ENCODE measurements at regions not wholly inside any gene's neighbourhood (a gene's known extent, or its start where the extent isn't known, plus 50 kb on each side); places are given as distances from the start of the nearest gene placed in this dataset.

DNA sequence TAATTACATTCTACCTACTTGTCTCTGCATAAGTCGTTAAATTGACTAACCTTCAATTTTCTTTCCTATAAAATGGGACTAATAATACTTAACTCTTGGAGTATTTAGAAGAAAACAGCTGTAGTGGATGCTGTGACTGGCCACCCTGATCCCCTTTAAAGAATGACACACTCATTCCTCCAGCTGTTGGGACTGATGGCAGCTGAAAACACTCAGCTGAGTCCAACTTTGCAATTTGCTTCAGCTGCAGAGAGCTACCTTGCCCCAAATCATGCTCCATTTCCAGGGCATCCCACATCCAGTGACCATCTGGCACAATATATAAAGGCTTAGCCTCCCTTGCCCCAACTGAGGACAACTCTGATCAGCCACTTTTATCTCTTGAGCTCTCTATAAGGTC is 89.1 kb downstream of the MID1IP1 start:
- H3K9ac ChIP-seq (ENCODE audit: low read length) = no peak overlapping the region
- H3K79me2 ChIP-seq (replicated peaks; ENCODE audit: insufficient read depth, low read length) = no peaks in the 10 kb centered on the region
- no peaks in the 10 kb centered on the region for H3F3A ChIP-seq (ENCODE audit: insufficient read depth, low read length, poor library complexity, severe bottlenecking)
- no peaks in the 10 kb centered on the region for H3K27me3 ChIP-seq (ENCODE audit: insufficient read depth, low read depth, low read length)
- no peaks in the 10 kb centered on the region for H3K9me2 ChIP-seq (ENCODE audit: insufficient read depth, low read length)
- no peaks in the 10 kb centered on the region for H4K20me1 ChIP-seq (ENCODE audit: insufficient read depth)
- H3K4me3 ChIP-seq (ENCODE audit: low read length) = no peak overlapping the region
- H2AFZ ChIP-seq (ENCODE audit: low read depth, low read length) = no peak overlapping the region
- no peak overlapping the region for H3K4me2 ChIP-seq (ENCODE audit: low read length)
- TF ChIP-seq, protein P1, sequence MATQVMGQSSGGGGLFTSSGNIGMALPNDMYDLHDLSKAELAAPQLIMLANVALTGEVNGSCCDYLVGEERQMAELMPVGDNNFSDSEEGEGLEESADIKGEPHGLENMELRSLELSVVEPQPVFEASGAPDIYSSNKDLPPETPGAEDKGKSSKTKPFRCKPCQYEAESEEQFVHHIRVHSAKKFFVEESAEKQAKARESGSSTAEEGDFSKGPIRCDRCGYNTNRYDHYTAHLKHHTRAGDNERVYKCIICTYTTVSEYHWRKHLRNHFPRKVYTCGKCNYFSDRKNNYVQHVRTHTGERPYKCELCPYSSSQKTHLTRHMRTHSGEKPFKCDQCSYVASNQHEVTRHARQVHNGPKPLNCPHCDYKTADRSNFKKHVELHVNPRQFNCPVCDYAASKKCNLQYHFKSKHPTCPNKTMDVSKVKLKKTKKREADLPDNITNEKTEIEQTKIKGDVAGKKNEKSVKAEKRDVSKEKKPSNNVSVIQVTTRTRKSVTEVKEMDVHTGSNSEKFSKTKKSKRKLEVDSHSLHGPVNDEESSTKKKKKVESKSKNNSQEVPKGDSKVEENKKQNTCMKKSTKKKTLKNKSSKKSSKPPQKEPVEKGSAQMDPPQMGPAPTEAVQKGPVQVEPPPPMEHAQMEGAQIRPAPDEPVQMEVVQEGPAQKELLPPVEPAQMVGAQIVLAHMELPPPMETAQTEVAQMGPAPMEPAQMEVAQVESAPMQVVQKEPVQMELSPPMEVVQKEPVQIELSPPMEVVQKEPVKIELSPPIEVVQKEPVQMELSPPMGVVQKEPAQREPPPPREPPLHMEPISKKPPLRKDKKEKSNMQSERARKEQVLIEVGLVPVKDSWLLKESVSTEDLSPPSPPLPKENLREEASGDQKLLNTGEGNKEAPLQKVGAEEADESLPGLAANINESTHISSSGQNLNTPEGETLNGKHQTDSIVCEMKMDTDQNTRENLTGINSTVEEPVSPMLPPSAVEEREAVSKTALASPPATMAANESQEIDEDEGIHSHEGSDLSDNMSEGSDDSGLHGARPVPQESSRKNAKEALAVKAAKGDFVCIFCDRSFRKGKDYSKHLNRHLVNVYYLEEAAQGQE (IDR thresholded peaks at IDR 0.05; ENCODE audit: borderline replicate concordance) = no peak
- TF ChIP-seq TAF1 (IDR thresholded peaks at IDR 0.05; ENCODE audit: low read depth) (no peak), EZH2 (IDR thresholded peaks at IDR 0.05; ENCODE audit: borderline replicate concordance, insufficient read depth, low read length, poor library complexity, severe bottlenecking) (no peak), SMC3 (conservative IDR thresholded peaks at IDR 0.05; ENCODE audit: poor library complexity) (no peak), POLR2AphosphoS5 (IDR thresholded peaks at IDR 0.05) (no peak), RAD21 (conservative IDR thresholded peaks at IDR 0.05) (no peak), EP300 (conservative IDR thresholded peaks at IDR 0.05; ENCODE audit: poor library complexity, severe bottlenecking) (no peak), MXI1 (conservative IDR thresholded peaks at IDR 0.05; ENCODE audit: poor library complexity, severe bottlenecking) (no peak)
- TF ChIP-seq, protein P2, sequence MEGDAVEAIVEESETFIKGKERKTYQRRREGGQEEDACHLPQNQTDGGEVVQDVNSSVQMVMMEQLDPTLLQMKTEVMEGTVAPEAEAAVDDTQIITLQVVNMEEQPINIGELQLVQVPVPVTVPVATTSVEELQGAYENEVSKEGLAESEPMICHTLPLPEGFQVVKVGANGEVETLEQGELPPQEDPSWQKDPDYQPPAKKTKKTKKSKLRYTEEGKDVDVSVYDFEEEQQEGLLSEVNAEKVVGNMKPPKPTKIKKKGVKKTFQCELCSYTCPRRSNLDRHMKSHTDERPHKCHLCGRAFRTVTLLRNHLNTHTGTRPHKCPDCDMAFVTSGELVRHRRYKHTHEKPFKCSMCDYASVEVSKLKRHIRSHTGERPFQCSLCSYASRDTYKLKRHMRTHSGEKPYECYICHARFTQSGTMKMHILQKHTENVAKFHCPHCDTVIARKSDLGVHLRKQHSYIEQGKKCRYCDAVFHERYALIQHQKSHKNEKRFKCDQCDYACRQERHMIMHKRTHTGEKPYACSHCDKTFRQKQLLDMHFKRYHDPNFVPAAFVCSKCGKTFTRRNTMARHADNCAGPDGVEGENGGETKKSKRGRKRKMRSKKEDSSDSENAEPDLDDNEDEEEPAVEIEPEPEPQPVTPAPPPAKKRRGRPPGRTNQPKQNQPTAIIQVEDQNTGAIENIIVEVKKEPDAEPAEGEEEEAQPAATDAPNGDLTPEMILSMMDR (IDR thresholded peaks at IDR 0.05; ENCODE audit: poor library complexity, severe bottlenecking) = no peak
- no peaks in the 10 kb centered on the region for H3K9me3 ChIP-seq (ENCODE audit: low read length)
- no peaks in the 10 kb centered on the region for H3K36me3 ChIP-seq (ENCODE audit: insufficient read depth, low read length)
- no peak overlapping the region for H3K27ac ChIP-seq (ENCODE audit: low read length)

GRCh38 chrX:38890963-38891362 is 89.7 kb downstream of the MID1IP1 start:
- Histone ChIP-seq H3K79me2 (replicated peaks; ENCODE audit: insufficient read depth, low read length) (no peaks in the 10 kb centered on the region), H3K4me2 (ENCODE audit: low read length) (no peak overlapping the region), H3K9me2 (ENCODE audit: insufficient read depth, low read length) (no peaks in the 10 kb centered on the region), H4K20me1 (ENCODE audit: insufficient read depth) (no peaks in the 10 kb centered on the region), H3K9ac (ENCODE audit: low read length) (no peak overlapping the region), H3K36me3 (ENCODE audit: insufficient read depth, low read length) (no peaks in the 10 kb centered on the region), H2AFZ (ENCODE audit: low read depth, low read length) (no peak overlapping the region), H3K27ac (ENCODE audit: low read length) (no peak overlapping the region), H3F3A (ENCODE audit: insufficient read depth, low read length, poor library complexity, severe bottlenecking) (no peaks in the 10 kb centered on the region), H3K4me3 (ENCODE audit: low read length) (no peak overlapping the region), H3K27me3 (ENCODE audit: insufficient read depth, low read depth, low read length) (no peaks in the 10 kb centered on the region), H3K9me3 (ENCODE audit: low read length) (no peaks in the 10 kb centered on the region)
- TF ChIP-seq EP300 (conservative IDR thresholded peaks at IDR 0.05; ENCODE audit: poor library complexity, severe bottlenecking) (no peak), POLR2AphosphoS5 (IDR thresholded peaks at IDR 0.05) (no peak), SMC3 (conservative IDR thresholded peaks at IDR 0.05; ENCODE audit: poor library complexity) (no peak), EZH2 (IDR thresholded peaks at IDR 0.05; ENCODE audit: borderline replicate concordance, insufficient read depth, low read length, poor library complexity, severe bottlenecking) (no peak), MXI1 (conservative IDR thresholded peaks at IDR 0.05; ENCODE audit: poor library complexity, severe bottlenecking) (no peak), TAF1 (IDR thresholded peaks at IDR 0.05; ENCODE audit: low read depth) (no peak), RAD21 (conservative IDR thresholded peaks at IDR 0.05) (no peak)
- TF ChIP-seq, protein P2 (IDR thresholded peaks at IDR 0.05; ENCODE audit: poor library complexity, severe bottlenecking) = no peak
- TF ChIP-seq, protein P1 (IDR thresholded peaks at IDR 0.05; ENCODE audit: borderline replicate concordance) = no peak
